Glutamatergic neuron (in vitro differentiated cells): ENCODE measurements at regions not wholly inside any gene's neighbourhood (a gene's known extent, or its start where the extent isn't known, plus 50 kb on each side); places are given as distances from the start of the nearest gene placed in this dataset.

ENCODE experiments used
- DNase-seq: peaks from one replicate; pipeline ENCODE4 v3.0.0; 2022
- H3K27ac Mint-ChIP-seq: one replicate; pipeline ENCODE4 v1.8.0; 2020; ENCODE audit warnings: mild to moderate bottlenecking, mixed read lengths, inconsistent platforms; ENCODE audit not compliant: unreplicated experiment
- H3K27me3 Mint-ChIP-seq: one replicate; pipeline ENCODE4 v1.8.0; 2020; ENCODE audit warnings: mild to moderate bottlenecking, moderate library complexity, mixed read lengths, inconsistent platforms; ENCODE audit not compliant: unreplicated experiment
- H3K36me3 Mint-ChIP-seq: one replicate; pipeline ENCODE4 v1.8.0; 2020; ENCODE audit warnings: mild to moderate bottlenecking, mixed read lengths, inconsistent platforms; ENCODE audit not compliant: unreplicated experiment
- H3K4me1 Mint-ChIP-seq: one replicate; pipeline ENCODE4 v1.8.0; 2020; ENCODE audit warnings: mild to moderate bottlenecking, low read depth, mixed read lengths, inconsistent platforms; ENCODE audit not compliant: unreplicated experiment
- H3K4me3 Mint-ChIP-seq: one replicate; pipeline ENCODE4 v1.8.0; 2020; ENCODE audit warnings: mild to moderate bottlenecking, mixed read lengths, inconsistent platforms; ENCODE audit not compliant: unreplicated experiment
- H3K9me3 Mint-ChIP-seq: one replicate; pipeline ENCODE4 v1.8.0; 2020; ENCODE audit warnings: mild to moderate bottlenecking, moderate library complexity, mixed read lengths, inconsistent platforms; ENCODE audit not compliant: unreplicated experiment
- CTCF ChIP-seq: fragments of 200-600 bp; sonication (generic); IDR thresholded peaks from one replicate; pipeline ENCODE4 v1.5.0; 2021; ENCODE audit not compliant: partially characterized antibody, unreplicated experiment

GRCh38 chr11:45056529-45056928, 89.9 kb upstream of the PRDM11 start:
- Mint-ChIP-seq H3K9me3 (peaks cover 2% of the 10 kb centered on the region), H3K36me3 (no peaks in the 10 kb centered on the region), H3K4me3 (no peak overlapping the region), H3K27ac (no peak overlapping the region), H3K27me3 (peaks cover 10% of the 10 kb centered on the region), H3K4me1 (peaks cover 38% of the 10 kb centered on the region)
- TF ChIP-seq CTCF: no peak
- no peak for DNase-seq

GRCh38 chr11:45057938-45058646, 88.3 kb upstream of the PRDM11 start:
- Mint-ChIP-seq H3K27me3 (peaks cover 8% of the 10 kb centered on the region), H3K27ac (no peak overlapping the region), H3K36me3 (no peaks in the 10 kb centered on the region), H3K9me3 (peaks cover 2% of the 10 kb centered on the region), H3K4me3 (no peak overlapping the region), H3K4me1 (peaks cover 31% of the 10 kb centered on the region)
- DNase-seq: no peak
- no peak for TF ChIP-seq CTCF

- Mint-ChIP-seq H3K4me1 (peaks cover 30% of the 10 kb centered on the region), H3K27me3 (peaks cover 8% of the 10 kb centered on the region), H3K4me3 (no peak overlapping the region), H3K9me3 (peaks cover 2% of the 10 kb centered on the region), H3K27ac (no peak overlapping the region), H3K36me3 (no peaks in the 10 kb centered on the region)
- no peak for TF ChIP-seq CTCF
- DNase-seq: no peak
Measured at GRCh38 chr11:45058647-45058950, 87.8 kb upstream of the PRDM11 start.

DNA sequence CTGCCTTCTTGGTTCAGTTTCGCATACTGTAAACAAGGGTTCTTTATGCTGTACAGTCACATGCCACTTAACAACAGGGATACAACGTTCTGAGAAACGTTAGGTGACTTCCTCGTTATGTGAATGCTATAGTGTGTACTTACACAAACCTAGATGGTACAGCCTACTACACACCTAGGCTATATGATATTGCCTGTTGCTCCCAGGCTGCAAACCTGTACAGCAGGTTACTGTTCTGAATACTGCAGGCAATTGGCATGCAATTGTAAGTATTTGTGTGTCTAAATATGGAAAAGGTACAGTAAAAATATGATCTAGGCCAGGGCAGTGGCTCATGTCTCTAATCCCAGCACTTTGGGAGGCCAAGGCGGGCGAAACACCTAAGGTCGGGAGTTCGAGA, 85.7 kb upstream of the PRDM11 start:
- no peak for TF ChIP-seq CTCF
- H3K4me3 Mint-ChIP-seq: no peak overlapping the region

DNA sequence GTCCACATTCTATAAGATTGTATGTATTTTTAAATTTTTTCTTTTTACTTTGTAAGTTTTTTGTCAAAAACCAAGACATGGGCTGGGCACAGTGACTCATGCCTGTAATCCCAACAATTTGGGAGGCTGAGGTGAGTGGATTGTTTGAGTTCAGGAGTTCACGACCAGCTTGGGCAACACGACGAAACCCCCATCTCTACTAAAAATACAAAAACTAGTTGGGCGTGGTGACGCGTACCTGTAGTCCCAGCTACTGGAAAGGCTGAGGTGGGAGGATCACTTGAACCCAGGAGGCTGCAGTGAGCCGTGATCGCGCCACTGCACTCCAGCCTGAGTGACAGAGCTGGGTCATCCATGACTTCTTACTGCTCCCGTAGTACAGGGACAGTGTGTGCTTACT, 84.8 kb upstream of the PRDM11 start:
- Mint-ChIP-seq H3K27ac (no peak overlapping the region), H3K9me3 (no peaks in the 10 kb centered on the region), H3K27me3 (peaks cover 5% of the 10 kb centered on the region), H3K4me1 (peaks cover 14% of the 10 kb centered on the region), H3K36me3 (peaks cover 5% of the 10 kb centered on the region), H3K4me3 (no peak overlapping the region)
- TF ChIP-seq CTCF: no peak
- no peak for DNase-seq

More for the DNA sequence above, 85.7 kb upstream of the PRDM11 start:
- DNase-seq: no peak
- peaks cover 3% of the 10 kb centered on the region for H3K27me3 Mint-ChIP-seq
- H3K9me3 Mint-ChIP-seq: no peaks in the 10 kb centered on the region
- peaks cover 17% of the 10 kb centered on the region for H3K4me1 Mint-ChIP-seq
- H3K27ac Mint-ChIP-seq: no peak overlapping the region
- H3K36me3 Mint-ChIP-seq: no peaks in the 10 kb centered on the region
